ENCODE measurements at regions not wholly inside any gene's neighbourhood (a gene's known extent, or its start where the extent isn't known, plus 50 kb on each side); places are given as distances from the start of the nearest gene placed in this dataset.

DNA sequence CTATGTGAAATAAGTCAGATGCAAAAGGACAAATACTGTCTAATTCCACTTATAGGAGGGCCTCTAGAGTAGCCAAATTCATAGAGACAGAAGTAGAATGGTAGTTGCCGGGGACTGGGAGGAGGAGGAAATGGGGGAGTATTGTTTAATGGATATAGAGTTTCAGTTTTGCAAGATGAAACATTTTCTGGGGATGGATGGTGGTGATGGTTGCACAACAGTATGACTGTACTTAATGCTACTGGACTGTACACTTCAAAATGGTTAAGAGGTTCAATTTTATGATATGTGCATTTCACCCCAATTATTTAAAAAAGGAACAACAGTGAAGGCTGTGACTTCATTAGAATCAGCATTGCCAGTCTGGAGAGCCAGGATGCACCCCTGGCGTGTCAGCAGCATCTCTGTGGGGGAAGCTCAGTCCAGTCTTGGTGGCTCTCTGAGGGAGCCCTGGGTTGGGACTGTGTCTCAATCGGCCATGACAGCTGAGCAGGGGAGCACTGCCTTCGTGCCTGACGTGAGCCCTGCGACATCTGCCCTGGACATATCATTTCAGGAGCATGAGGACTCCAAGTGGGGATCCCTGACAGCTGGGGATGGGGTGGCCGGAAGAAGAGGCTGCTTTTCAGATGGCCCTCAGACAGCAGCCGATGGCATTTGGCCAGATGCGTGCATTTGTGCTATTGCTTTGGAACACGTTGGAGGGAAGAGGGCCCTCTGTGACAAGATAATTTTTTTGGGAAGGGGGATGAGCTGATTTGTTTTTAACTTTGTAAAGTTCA, 130.8 kb upstream of the STC2 start:
- peak; percentile 51 for DNase-seq

- peak; percentile 34 for DNase-seq
Observed at GRCh38 chr5:173457482-173457881, 129.3 kb upstream of the STC2 start.

- peak; percentile 98 for DNase-seq
Observed at GRCh38 chr5:173456751-173457171, 128.5 kb upstream of the STC2 start.

DNA sequence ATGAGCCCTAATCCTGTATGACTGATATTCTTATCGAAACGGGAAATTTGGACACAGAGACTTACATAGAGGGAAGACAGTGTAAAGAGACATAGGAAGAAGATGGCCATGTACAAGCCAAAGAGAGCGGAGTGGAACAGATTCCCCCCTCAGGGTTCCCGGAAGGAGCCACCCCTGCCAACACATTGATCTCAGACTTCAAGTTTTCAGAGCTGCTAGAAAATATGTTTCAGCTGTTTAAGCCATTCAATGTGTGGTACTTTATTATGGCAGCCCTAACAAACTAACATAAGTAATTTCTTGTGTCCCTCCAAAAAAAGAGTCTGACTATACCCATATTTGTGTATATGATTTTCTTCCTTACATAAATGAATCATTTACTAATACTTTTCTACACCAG, 128.0 kb upstream of the STC2 start:
- peak; percentile 21 for DNase-seq

- DNase-seq, result no peak
Observed at GRCh38 chr5:173455599-173455957, 127.4 kb upstream of the STC2 start.

DNA sequence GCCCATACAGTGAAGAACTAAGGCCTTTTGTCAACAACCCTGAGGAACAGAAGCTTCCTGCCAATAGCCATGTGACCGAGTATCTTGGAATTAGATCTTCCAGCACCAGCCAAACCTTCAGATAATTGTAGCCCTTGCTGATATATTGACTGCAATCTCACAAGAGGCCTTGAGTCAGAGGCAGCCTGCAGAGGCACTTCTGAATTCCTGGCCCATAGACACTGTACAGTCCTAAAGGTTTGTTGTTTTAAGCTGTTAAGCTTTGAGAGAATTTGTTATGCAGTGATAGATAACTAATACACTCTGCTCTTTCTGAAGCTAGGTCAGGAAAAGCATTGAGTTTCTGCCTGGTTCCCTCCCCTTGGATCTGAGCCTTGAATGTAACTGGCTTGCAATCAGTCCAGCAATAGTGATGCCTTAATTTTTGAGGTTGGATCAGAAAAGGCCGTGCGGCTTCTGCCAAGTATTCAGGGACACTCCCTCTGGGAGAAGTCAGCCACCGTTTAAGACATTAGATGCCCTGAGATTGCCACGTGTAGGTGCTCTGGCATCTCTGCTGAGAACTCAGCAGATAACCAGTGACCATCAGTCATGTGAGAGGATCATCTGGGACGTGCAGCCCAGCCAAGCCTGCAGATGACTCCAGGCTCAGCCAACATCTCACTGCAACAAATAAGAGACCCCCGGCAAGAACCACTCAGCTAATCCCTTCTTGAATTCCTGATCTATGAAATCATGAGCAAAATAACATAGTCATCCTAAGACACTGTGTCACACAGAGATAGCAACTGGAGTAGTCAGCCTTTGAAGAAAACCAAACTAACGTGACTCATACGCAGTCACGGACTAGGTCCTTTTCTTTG, 126.8 kb upstream of the STC2 start:
- DNase-seq, result peak; percentile 99

DNA sequence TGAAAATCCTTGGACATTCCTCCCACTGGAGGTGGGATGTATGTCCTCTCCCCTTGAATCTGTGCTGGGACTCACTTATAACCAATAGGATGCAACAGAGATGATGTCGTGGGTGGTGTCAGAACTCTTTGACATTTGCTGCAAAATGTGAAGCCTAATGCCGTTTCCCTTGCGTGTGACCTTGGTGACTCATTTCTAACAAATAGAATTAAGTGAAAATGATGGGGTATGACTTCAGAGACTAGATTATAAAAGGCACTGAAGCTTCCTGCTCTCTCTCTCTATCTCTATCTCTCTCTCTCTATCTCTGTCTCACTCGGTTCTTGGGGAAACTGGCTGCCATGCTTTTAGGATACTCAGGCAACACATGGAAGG, 126.1 kb upstream of the STC2 start:
- peak; percentile 93 for DNase-seq

- peak; percentile 41 for DNase-seq
Observed at GRCh38 chr5:173453167-173453566, 125.0 kb upstream of the STC2 start.

- DNase-seq, result peak; percentile 90
Observed at GRCh38 chr5:173452119-173452905, 124.1 kb upstream of the STC2 start.

DNA sequence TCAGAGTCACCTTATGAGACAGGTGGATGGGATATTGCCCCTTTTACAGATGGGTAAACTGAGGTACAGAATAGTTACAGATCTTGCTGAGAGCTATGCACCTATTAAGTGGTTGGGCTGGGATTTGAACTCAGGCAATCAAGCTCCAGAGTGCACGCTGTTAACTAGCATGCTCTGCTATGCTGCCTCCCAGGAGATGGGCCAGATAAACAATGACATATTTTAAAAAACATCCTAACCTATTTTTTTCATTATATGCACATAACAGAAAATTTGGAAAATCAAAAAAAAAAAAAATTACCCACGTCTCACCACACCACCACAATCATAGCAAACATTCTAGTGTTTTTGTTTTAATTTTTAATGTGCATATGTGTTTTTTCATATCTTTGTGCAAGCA, 123.4 kb upstream of the STC2 start:
- peak; percentile 46 for DNase-seq

GRCh38 chr5:173451031-173451430, 122.8 kb upstream of the STC2 start:
- peak; percentile 37 for DNase-seq

GRCh38 chr5:173450188-173450587, 122.0 kb upstream of the STC2 start:
- no peak for DNase-seq

- DNase-seq, result no peak
Observed at GRCh38 chr5:173448856-173449255, 120.6 kb upstream of the STC2 start.

DNA sequence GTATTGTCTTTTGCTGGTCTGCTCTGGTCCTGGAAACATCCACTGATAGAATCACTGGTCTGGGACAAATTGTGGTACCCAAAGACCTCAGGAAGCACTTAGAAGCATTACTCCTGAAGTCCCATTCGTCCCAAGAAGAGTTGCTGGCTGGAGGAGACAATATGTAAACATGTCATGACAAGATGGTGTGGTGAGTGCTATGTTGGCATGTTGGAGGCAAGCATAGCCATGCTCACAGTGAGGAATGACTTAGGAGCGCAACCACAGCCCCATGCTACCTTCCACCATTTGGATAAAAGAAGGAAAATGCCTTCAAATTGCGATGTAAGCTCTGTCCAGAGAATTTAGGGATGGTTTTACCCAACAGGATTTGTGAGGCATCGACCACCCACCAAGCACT, 115.8 kb upstream of the STC2 start:
- no peak for DNase-seq

DNA sequence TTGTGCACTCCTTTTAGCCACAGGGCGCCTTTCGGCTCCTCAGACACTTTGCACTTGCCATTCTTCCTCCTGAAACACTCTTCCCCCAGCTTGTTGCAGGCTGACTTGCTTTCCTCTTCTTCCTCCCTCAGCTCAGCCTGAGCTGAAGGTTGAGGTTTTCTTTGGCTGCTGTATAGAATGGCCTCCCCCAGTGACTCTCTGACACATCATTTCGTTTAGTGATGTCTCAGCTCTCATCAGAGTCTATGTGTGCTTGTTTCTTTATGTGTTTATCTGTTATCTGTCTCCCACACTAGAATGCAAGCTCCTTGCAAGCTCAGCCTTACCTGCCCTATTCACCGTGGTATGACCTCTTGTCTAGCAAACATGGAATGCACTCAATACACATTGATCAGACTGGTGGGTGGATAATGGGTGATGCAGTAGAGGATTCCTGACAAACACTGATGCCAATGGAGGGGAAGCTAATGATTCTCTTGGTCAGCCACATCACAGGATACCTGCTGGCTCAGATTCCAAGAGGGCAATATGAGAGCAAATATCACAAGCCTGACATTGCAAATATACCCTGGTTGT, 112.9 kb upstream of the STC2 start:
- no peak for DNase-seq

DNA sequence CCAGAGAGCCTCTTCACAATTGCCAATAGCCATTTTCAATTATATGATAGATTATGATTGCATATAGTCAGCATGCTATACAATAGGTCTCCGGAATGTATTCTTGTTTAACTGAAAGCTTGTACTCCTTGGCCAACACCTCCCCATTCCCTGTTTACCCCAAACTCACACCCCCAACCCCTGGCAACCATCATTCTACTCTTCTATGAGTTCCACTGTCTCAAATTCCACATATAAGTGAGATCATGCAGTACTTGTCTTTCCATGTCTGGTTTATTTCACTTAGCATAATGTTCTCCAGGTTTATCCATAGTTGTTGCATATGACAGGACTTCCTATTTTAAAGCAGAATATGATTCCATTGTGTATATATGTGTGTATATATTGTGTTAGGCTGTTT, 110.7 kb upstream of the STC2 start:
- DNase-seq, result no peak

GRCh38 chr5:173435447-173435846, 107.2 kb upstream of the STC2 start:
- no peak for DNase-seq

GRCh38 chr5:173434270-173434669, 106.1 kb upstream of the STC2 start:
- no peak for DNase-seq

DNA sequence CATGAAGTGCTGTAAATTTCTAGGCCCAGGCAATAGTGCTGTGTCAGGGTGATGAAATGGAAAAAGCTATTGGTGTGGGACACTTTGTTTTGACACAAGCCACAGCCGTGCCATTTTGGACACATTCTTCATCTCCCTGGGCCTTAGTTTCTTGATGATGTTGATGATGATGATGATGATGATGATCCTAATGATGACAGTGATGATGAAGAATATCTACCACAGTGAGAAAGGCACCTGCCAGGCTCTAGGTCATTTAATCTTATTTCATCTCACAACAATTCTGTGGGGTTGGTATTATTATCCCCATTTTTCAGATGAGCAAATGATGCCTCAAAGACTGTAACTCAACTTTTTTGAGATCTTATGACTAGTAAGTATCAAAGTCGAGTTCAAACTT, 102.2 kb upstream of the STC2 start:
- DNase-seq, result no peak

GRCh38 chr5:173429489-173430150, 101.4 kb upstream of the STC2 start:
- peak; percentile 35 for DNase-seq

GRCh38 chr5:173423452-173424117, 95.4 kb upstream of the STC2 start:
- DNase-seq, result no peak

DNA sequence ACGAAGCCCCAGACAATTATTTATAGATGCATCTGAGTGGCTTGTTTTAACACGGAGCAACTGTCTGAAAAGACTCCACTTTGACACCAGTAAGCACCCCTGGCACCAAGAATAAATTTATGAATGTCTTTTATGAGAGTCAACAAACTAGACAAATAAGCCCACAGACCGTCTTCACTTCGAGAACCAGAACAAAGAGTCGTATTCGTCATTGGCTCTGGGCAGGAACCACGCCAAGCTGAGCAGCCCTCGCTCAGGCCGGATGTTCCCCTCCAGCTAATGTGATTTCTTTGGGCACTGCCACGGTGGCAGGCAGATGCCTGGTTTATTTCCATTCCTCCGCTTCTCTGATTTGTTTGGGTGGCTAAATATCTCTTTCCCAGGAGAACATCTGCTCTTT, 91.9 kb upstream of the STC2 start:
- DNase-seq, result peak; percentile 27
